Suprapubic skin (tissue), 3 donors: ENCODE measurements at regions not wholly inside any gene's neighbourhood (a gene's known extent, or its start where the extent isn't known, plus 50 kb on each side); places are given as distances from the start of the nearest gene placed in this dataset.

Experiments used
- CTCF ChIP-seq, 2 donors: fragments of 200-600 bp in 1 of 2; fragments of 450-650 bp in 1 of 2; sonication (generic) in 1 of 2; IDR thresholded peaks; one replicate each; pipeline ENCODE4 v1.5.1; 2016 to 2019; ENCODE audit warnings: antibody characterized with exemption in 2 of 2, mild to moderate bottlenecking in 1 of 2, moderate library complexity in 1 of 2
- EP300 ChIP-seq: sonication (generic); formaldehyde crosslinking; IDR thresholded peaks from one replicate; pipeline ENCODE4 v1.6.1; 2017; ENCODE audit warnings: antibody characterized with exemption
- POLR2A ChIP-seq, 2 donors: fragments of 450-650 bp; IDR thresholded peaks; one replicate each; pipeline ENCODE4 v1.6.1; 2017; ENCODE audit warnings: antibody characterized with exemption in 2 of 2, mild to moderate bottlenecking in 2 of 2, moderate library complexity in 2 of 2

DNA sequence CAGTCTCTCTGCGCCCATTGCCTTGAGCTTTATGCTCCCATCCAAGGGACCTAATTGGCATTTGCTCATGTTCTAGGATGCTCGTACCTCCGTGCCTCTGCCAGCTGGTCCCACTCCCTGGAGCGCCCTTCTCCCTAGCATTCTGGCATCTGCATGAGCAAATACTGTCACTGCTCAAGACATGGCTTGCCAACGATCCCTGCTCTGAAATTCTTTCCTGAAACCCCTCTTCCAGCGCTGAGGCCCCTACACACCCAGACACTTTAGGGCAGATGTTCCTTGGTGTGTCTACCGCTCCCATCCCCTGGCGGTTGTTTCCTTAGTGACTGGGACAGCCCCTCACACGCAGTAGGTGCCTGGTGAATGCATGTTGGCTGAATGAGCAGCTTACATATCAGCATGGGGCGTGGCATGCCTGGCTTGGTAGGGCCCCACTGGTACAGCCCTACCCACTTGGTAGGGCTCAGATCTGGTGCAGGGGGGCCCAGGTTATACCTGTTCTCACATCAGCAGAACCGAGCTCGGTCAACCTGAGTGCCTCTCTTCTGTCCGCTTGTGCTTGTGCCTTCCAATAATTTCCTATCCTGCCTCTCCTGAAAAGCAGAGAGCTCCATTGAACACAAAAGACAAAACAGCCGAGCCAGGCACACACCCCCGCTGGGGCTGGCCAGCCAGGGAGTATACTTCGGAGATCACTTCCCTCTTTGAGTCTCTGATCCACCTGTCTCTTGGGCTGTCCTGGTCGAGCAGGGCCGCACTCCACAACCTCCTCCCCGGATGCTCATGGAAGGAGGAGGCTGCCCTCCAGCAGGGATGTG is 59.2 kb downstream of the INHBB start:
- TF ChIP-seq CTCF (IDR thresholded peaks at IDR 0.05) (no peak), POLR2A (IDR thresholded peaks at IDR 0.05) (no peak), EP300 (no peak)
